Ovary (tissue), 3 donors: ENCODE measurements at regions not wholly inside any gene's neighbourhood (a gene's known extent, or its start where the extent isn't known, plus 50 kb on each side); places are given as distances from the start of the nearest gene placed in this dataset.

Experiments used
- POLR2A ChIP-seq: fragments of 450-650 bp; IDR thresholded peaks from one replicate; pipeline ENCODE4 v1.6.1; 2017; ENCODE audit warnings: antibody characterized with exemption, mild to moderate bottlenecking, moderate library complexity
- TF ChIP-seq, protein P1 (sequence below), 3 donors: fragments of 450-650 bp in 2 of 3; fragments of 200-600 bp in 1 of 3; IDR thresholded peaks; one replicate each; pipeline versions ENCODE4 v1.5.1 to v1.8.0; 2016 to 2022; ENCODE audit warnings: antibody characterized with exemption in 3 of 3, mild to moderate bottlenecking in 1 of 3
- donor health status: DM: no; HTN: no; CAD: no.

DNA sequence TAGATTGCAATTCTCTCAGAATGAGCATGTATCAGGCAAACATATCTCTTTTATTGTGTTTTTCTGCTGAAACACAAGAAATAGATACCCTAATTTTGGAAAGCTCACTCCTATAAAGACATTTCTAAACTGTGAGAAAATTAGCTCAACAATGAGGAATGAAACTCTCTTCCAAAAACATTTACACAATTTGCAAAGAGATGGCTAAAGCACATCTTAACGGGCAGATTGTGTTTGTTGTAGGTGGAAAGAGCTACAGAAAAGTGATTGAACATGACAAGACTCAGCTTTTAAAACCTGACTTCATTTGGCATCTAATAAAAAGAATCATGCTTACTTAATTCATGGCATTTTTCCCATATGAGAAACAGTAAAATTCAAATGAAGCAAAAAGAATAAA lies 175.0 kb upstream of the SLC39A10 start:
- no peak for TF ChIP-seq POLR2A
- TF ChIP-seq, protein P1, sequence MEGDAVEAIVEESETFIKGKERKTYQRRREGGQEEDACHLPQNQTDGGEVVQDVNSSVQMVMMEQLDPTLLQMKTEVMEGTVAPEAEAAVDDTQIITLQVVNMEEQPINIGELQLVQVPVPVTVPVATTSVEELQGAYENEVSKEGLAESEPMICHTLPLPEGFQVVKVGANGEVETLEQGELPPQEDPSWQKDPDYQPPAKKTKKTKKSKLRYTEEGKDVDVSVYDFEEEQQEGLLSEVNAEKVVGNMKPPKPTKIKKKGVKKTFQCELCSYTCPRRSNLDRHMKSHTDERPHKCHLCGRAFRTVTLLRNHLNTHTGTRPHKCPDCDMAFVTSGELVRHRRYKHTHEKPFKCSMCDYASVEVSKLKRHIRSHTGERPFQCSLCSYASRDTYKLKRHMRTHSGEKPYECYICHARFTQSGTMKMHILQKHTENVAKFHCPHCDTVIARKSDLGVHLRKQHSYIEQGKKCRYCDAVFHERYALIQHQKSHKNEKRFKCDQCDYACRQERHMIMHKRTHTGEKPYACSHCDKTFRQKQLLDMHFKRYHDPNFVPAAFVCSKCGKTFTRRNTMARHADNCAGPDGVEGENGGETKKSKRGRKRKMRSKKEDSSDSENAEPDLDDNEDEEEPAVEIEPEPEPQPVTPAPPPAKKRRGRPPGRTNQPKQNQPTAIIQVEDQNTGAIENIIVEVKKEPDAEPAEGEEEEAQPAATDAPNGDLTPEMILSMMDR (IDR thresholded peaks at IDR 0.05) = no peak
